ENCODE measurements at regions not wholly inside any gene's neighbourhood (a gene's known extent, or its start where the extent isn't known, plus 50 kb on each side); places are given as distances from the start of the nearest gene placed in this dataset.

- Histone ChIP-seq H3K4me3 (ENCODE audit: low read length in 2 of 2) (no peak overlapping the region), H3K36me3 (ENCODE audit: insufficient read depth, low read length) (no peaks in the 10 kb centered on the region), H3K27me3 (ENCODE audit: insufficient read depth, low read length) (no peaks in the 10 kb centered on the region), H3K9me3 (ENCODE audit: control insufficient read depth in 1 of 2, low read length in 2 of 2) (no peaks in the 10 kb centered on the region), H3K27ac (ENCODE audit: low read depth, low read length) (no peak overlapping the region), H3K4me1 (ENCODE audit: insufficient read depth, low read length) (no peaks in the 10 kb centered on the region)
- Mint-ChIP-seq H3K9me3 (peaks cover 0 to 2% (median 0%) of the 10 kb centered on the region in 8 donors), H3K4me1 (no peaks in the 10 kb centered on the region), H3K36me3 (no peaks in the 10 kb centered on the region), H3K4me3 (no peak overlapping the region), H3K27me3 (peaks cover 0 to 2% of the 10 kb centered on the region in 2 donors), H3K27ac (no peak overlapping the region)
- ChIA-PET POLR2A (ENCODE audit: partially characterized antibody) (no interaction called here), CTCF (ENCODE audit: partially characterized antibody) (no interaction called here)
- DNase-seq = no peak
- intact Hi-C loops (cut with micrococcal nuclease) = no loop called here
Observed at GRCh38 chr18:70386582-70386981, 97.7 kb downstream of the SOCS6 start.

DNA sequence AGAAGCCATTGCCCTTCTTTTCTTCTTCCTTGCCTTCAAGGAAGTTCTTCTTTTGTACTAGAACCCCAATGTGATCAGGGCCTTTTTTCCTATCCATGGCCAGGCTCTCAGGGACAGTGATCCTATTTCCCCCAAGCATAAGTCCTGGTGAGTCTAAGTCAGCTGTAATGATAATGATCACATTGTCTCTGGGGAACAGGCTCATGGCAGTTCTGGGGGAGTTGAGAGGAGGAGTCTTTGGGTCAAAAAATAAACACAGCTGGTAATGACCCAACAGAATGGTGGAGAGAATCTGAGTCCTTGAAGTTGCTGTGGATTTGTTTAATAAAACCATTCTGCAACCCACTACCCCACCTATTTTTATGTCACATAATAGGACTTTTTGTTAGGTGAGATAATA is 96.6 kb downstream of the SOCS6 start:
- intact Hi-C loops (cut with micrococcal nuclease) = no loop called here

DNA sequence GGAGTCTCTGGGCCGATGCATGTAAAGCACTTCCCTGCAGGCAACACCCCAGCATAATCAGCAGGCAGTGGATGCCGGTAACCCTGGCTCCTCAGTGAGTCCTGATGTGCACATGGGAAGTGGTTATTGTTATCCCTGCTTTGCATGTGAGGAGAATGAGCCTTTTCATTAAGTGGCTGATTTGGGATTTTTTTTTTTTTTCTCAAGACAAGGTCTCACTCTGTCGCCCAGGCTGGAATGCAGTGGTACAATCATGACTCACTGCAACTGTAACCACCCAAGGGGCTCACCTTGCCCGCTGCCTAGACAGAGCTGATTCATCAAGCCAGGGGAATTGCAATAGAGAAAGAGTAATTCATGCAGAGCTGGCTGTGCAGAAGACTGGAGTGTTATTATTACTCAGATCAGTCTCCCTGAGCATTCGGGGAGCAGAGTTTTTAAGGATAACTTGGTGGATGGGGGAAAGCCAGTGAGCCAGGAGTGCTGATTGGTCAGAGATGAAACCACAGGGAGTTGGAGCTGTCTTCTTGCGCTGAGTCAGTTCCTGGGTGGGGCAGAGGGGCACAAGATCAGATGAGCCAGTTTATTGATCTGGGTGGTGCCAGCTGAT is 95.4 kb downstream of the SOCS6 start:
- no peak for DNase-seq
- H3K27me3 ChIP-seq (ENCODE audit: insufficient read depth, low read length) = no peaks in the 10 kb centered on the region
- no peak overlapping the region for H3K4me3 ChIP-seq (ENCODE audit: low read length in 2 of 2)
- Mint-ChIP-seq H3K36me3 (no peaks in the 10 kb centered on the region), H3K4me3 (no peak overlapping the region), H3K9me3 (peaks cover 0 to 2% (median 0%) of the 10 kb centered on the region in 8 donors), H3K27ac (peak overlapping the region in 1 of 7 donors; percentile 73), H3K27me3 (peaks cover 0 to 2% of the 10 kb centered on the region in 2 donors), H3K4me1 (no peaks in the 10 kb centered on the region)
- no peak overlapping the region for H3K27ac ChIP-seq (ENCODE audit: low read depth, low read length)
- ChIA-PET CTCF (ENCODE audit: partially characterized antibody) (no interaction called here), POLR2A (ENCODE audit: partially characterized antibody) (no interaction called here)
- no peaks in the 10 kb centered on the region for H3K4me1 ChIP-seq (ENCODE audit: insufficient read depth, low read length)
- intact Hi-C loops (cut with micrococcal nuclease) = no loop called here
- H3K9me3 ChIP-seq (ENCODE audit: control insufficient read depth in 1 of 2, low read length in 2 of 2) = no peaks in the 10 kb centered on the region
- H3K36me3 ChIP-seq (ENCODE audit: insufficient read depth, low read length) = no peaks in the 10 kb centered on the region

More for the DNA sequence above, 96.6 kb downstream of the SOCS6 start:
- H3K4me1 Mint-ChIP-seq = no peaks in the 10 kb centered on the region
- no peak overlapping the region for H3K27ac Mint-ChIP-seq
- no peaks in the 10 kb centered on the region for H3K4me1 ChIP-seq (ENCODE audit: insufficient read depth, low read length)
- no peaks in the 10 kb centered on the region for H3K9me3 ChIP-seq (ENCODE audit: control insufficient read depth in 1 of 2, low read length in 2 of 2)
- H3K4me3 Mint-ChIP-seq = no peak overlapping the region
- peaks cover 0 to 2% (median 0%) of the 10 kb centered on the region in 8 donors for H3K9me3 Mint-ChIP-seq
- H3K36me3 Mint-ChIP-seq = no peaks in the 10 kb centered on the region
- H3K27me3 ChIP-seq (ENCODE audit: insufficient read depth, low read length) = no peaks in the 10 kb centered on the region
- H3K27me3 Mint-ChIP-seq = peaks cover 0 to 2% of the 10 kb centered on the region in 2 donors
- H3K27ac ChIP-seq (ENCODE audit: low read depth, low read length) = no peak overlapping the region
- POLR2A ChIA-PET (ENCODE audit: partially characterized antibody) = no interaction called here
- CTCF ChIA-PET (ENCODE audit: partially characterized antibody) = no interaction called here
- no peak overlapping the region for H3K4me3 ChIP-seq (ENCODE audit: low read length in 2 of 2)
- H3K36me3 ChIP-seq (ENCODE audit: insufficient read depth, low read length) = no peaks in the 10 kb centered on the region
- no peak for DNase-seq

DNA sequence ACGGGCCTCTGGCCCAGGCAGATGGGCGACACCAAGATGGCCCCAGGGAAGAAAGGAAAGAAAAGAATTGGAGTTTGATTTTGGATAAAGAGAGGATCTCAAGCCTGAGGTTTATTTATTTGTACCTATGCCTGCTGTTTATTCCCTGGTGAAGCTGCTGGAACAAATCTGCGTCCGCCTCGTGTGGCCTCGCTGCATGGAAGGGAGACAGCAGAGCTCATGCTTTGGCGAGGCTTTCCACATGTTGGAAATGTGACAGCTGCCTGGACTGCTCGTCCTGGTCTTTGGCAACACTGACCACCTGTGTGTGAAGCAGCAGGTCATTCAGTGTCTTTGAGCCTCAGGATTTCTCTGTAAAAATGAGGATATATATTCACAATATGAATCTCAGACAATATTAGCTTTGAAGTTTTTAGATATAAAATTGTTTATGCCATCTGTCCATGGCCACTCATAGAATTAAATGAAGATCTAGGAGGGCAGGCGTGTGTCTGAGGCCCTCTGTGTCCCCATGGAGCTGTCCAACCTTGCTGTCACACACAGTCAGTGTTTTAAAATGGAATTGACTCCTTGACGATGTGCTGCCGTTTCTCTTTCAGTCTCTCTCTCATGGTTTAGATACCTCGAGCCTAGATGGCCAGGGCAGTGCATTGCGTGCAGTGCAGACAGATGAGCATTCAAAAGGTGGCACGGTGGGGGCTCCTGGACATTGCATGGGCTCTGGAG is 94.3 kb downstream of the SOCS6 start:
- POLR2A ChIA-PET (ENCODE audit: partially characterized antibody) = no interaction called here
- H3K9me3 Mint-ChIP-seq = peaks cover 0 to 2% (median 0%) of the 10 kb centered on the region in 8 donors
- no peaks in the 10 kb centered on the region for H3K36me3 ChIP-seq (ENCODE audit: insufficient read depth, low read length)
- CTCF ChIA-PET (ENCODE audit: partially characterized antibody) = no interaction called here
- no peak overlapping the region for H3K4me3 Mint-ChIP-seq
- intact Hi-C loops (cut with micrococcal nuclease) = no loop called here
- no peak overlapping the region for H3K4me3 ChIP-seq (ENCODE audit: low read length in 2 of 2)
- no peak overlapping the region for H3K27ac Mint-ChIP-seq
- H3K27ac ChIP-seq (ENCODE audit: low read depth, low read length) = no peak overlapping the region
- no peaks in the 10 kb centered on the region for H3K9me3 ChIP-seq (ENCODE audit: control insufficient read depth in 1 of 2, low read length in 2 of 2)
- no peaks in the 10 kb centered on the region for H3K27me3 ChIP-seq (ENCODE audit: insufficient read depth, low read length)
- H3K4me1 Mint-ChIP-seq = no peaks in the 10 kb centered on the region
- H3K36me3 Mint-ChIP-seq = no peaks in the 10 kb centered on the region
- H3K4me1 ChIP-seq (ENCODE audit: insufficient read depth, low read length) = no peaks in the 10 kb centered on the region
- DNase-seq = no peak
- peaks cover 0 to 2% of the 10 kb centered on the region in 2 donors for H3K27me3 Mint-ChIP-seq

- H3K9me3 Mint-ChIP-seq = peaks cover 0 to 2% (median 0%) of the 10 kb centered on the region in 8 donors
Observed at GRCh38 chr18:70382017-70382416, 93.2 kb downstream of the SOCS6 start.

DNA sequence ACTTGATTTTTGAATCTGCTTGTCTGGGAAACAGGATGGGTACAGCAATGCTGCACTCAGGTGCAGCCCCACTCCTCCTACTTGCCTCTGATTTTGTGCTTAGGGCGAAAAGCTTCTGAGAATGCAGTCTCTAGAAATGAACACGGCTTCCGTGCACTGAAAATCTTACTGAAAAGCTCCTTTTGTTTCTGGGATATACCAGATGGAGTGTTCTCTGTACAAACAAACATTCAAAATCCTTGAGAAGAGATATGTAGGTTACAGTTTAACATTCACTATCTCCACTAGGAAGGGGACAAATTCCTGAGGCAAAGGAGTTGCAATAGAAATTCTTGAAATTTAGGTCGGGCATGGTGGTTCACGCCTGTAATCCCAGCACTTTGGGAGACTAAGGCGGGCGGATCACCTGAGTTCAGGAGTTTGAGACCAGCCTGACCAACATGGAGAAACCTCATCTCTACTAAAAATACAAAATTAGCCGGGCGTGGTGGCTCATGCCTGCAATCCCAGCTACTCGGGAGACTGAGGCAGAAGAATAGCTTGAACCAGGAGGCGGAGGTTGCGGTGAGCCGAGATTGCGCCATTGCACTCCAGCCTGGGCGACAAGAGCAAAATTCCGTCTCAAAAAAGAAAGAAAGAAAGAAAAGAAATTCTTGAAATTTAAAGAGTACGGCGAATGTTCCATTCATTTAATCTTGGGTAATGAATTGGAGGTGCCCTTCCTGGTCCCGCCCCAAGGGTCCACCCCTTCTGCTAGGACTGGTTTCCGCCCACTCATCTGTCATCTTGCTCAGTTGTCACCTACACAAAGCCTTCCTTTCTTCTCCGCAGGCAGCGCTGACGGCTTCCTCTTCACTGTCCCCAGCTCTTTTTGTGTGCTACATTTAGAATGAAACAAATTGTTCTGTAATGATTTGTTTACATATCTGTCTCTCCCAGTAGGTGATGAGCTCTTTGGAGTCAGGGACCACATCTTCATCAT is 92.4 kb downstream of the SOCS6 start:
- Mint-ChIP-seq H3K27me3 (peaks cover 0 to 2% of the 10 kb centered on the region in 2 donors), H3K9me3 (peaks cover 0 to 2% (median 0%) of the 10 kb centered on the region in 8 donors), H3K27ac (peak overlapping the region in 1 of 7 donors; percentile 8), H3K36me3 (no peaks in the 10 kb centered on the region), H3K4me1 (no peaks in the 10 kb centered on the region), H3K4me3 (no peak overlapping the region)
- Histone ChIP-seq H3K4me1 (ENCODE audit: insufficient read depth, low read length) (no peaks in the 10 kb centered on the region), H3K27ac (ENCODE audit: low read depth, low read length) (no peak overlapping the region), H3K27me3 (ENCODE audit: insufficient read depth, low read length) (no peaks in the 10 kb centered on the region), H3K36me3 (ENCODE audit: insufficient read depth, low read length) (no peaks in the 10 kb centered on the region), H3K9me3 (ENCODE audit: control insufficient read depth in 1 of 2, low read length in 2 of 2) (no peaks in the 10 kb centered on the region), H3K4me3 (ENCODE audit: low read length in 2 of 2) (no peak overlapping the region)
- ChIA-PET POLR2A (ENCODE audit: partially characterized antibody) (no interaction called here), CTCF (ENCODE audit: partially characterized antibody) (no interaction called here)
- no peak for DNase-seq
- intact Hi-C loops (cut with micrococcal nuclease) = no loop called here

More at GRCh38 chr18:70382017-70382416, 93.2 kb downstream of the SOCS6 start:
- no peaks in the 10 kb centered on the region for H3K36me3 ChIP-seq (ENCODE audit: insufficient read depth, low read length)
- Mint-ChIP-seq H3K27me3 (peaks cover 0 to 2% of the 10 kb centered on the region in 2 donors), H3K27ac (no peak overlapping the region), H3K4me3 (no peak overlapping the region), H3K4me1 (no peaks in the 10 kb centered on the region), H3K36me3 (no peaks in the 10 kb centered on the region)
- no peaks in the 10 kb centered on the region for H3K9me3 ChIP-seq (ENCODE audit: control insufficient read depth in 1 of 2, low read length in 2 of 2)
- no peaks in the 10 kb centered on the region for H3K27me3 ChIP-seq (ENCODE audit: insufficient read depth, low read length)
- CTCF ChIA-PET (ENCODE audit: partially characterized antibody) = no interaction called here
- intact Hi-C loops (cut with micrococcal nuclease) = no loop called here
- POLR2A ChIA-PET (ENCODE audit: partially characterized antibody) = no interaction called here
- no peak overlapping the region for H3K4me3 ChIP-seq (ENCODE audit: low read length in 2 of 2)
- DNase-seq = no peak
- no peak overlapping the region for H3K27ac ChIP-seq (ENCODE audit: low read depth, low read length)
- no peaks in the 10 kb centered on the region for H3K4me1 ChIP-seq (ENCODE audit: insufficient read depth, low read length)
